HCT116 (cell line): ENCODE measurements at regions not wholly inside any gene's neighbourhood (a gene's known extent, or its start where the extent isn't known, plus 50 kb on each side); places are given as distances from the start of the nearest gene placed in this dataset.

Experiments
- CTCF ChIP-seq, 3 experiments: fragments of 200-600 bp in 1 of 3; sonication (generic) in 1 of 3; IDR thresholded peaks in 2 of 3; conservative IDR thresholded peaks in 1 of 3; 2 replicates each; pipeline ENCODE4 v1.5.1; 2012 to 2017; ENCODE audit warnings: low read depth in 2 of 3, low read length in 2 of 3, antibody characterized with exemption in 1 of 3, borderline replicate concordance in 1 of 3, control low read depth in 1 of 3, mild to moderate bottlenecking in 1 of 3, mixed read lengths in 1 of 3, mixed run types in 1 of 3, moderate library complexity in 1 of 3; ENCODE audit not compliant: insufficient read depth in 1 of 3
- EGR1 ChIP-seq: IDR thresholded peaks from 2 replicates; pipeline ENCODE4 v1.6.1; 2012; ENCODE audit warnings: low read depth
- EZH2 ChIP-seq: fragments of 200-600 bp; sonication (generic); IDR thresholded peaks from 2 replicates; pipeline ENCODE4 v1.6.1; 2017; ENCODE audit warnings: antibody characterized with exemption, mixed run types
- EZH2phosphoT487 ChIP-seq: fragments of 200-600 bp; IDR thresholded peaks from 2 replicates; pipeline ENCODE4 v1.6.1; 2018; ENCODE audit warnings: antibody characterized with exemption, borderline replicate concordance
- POLR2A ChIP-seq: IDR thresholded peaks from 2 replicates; pipeline ENCODE4 v1.7.0; 2011; ENCODE audit warnings: borderline replicate concordance; ENCODE audit not compliant: insufficient read depth, insufficient read length; ENCODE audit errors: extremely low read depth
- POLR2AphosphoS5 ChIP-seq: IDR thresholded peaks from 2 replicates; pipeline ENCODE4 v1.6.1; 2011; ENCODE audit warnings: mild to moderate bottlenecking, low read depth, low read length, moderate library complexity
- SIN3A ChIP-seq: IDR thresholded peaks from 2 replicates; pipeline ENCODE4 v1.6.1; 2012; ENCODE audit warnings: low read depth
- SRF ChIP-seq: IDR thresholded peaks from 2 replicates; pipeline ENCODE4 v1.6.1; 2012; ENCODE audit warnings: low read depth
- TCF7L2 ChIP-seq: IDR thresholded peaks from 2 replicates; pipeline ENCODE4 v1.7.0; 2011; ENCODE audit warnings: borderline replicate concordance, inconsistent platforms; ENCODE audit not compliant: insufficient read depth, insufficient read length; ENCODE audit errors: extremely low read depth
- YY1 ChIP-seq: IDR thresholded peaks from 2 replicates; pipeline ENCODE4 v1.6.1; 2011; ENCODE audit warnings: low read length, low read depth, moderate library complexity, mild to moderate bottlenecking; ENCODE audit not compliant: insufficient replicate concordance; ENCODE audit errors: extremely low read depth

- TF ChIP-seq EGR1 (no peak), CTCF (IDR thresholded peaks at IDR 0.05 in 2 of 3, conservative IDR thresholded peaks at IDR 0.05 in 1 of 3; ENCODE audit: borderline replicate concordance in 1 of 3, insufficient read depth in 1 of 3, low read depth in 2 of 3, low read length in 2 of 3) (no peak), POLR2A (no peak), EZH2 (no peak), YY1 (no peak), POLR2AphosphoS5 (no peak), SRF (no peak), EZH2phosphoT487 (no peak), TCF7L2 (no peak), SIN3A (no peak)
Measured at GRCh38 chr5:4038994-4039393, 443.4 kb downstream of the IRX1 start.
